ENCODE measurements at regions not wholly inside any gene's neighbourhood (a gene's known extent, or its start where the extent isn't known, plus 50 kb on each side); places are given as distances from the start of the nearest gene placed in this dataset.

DNA sequence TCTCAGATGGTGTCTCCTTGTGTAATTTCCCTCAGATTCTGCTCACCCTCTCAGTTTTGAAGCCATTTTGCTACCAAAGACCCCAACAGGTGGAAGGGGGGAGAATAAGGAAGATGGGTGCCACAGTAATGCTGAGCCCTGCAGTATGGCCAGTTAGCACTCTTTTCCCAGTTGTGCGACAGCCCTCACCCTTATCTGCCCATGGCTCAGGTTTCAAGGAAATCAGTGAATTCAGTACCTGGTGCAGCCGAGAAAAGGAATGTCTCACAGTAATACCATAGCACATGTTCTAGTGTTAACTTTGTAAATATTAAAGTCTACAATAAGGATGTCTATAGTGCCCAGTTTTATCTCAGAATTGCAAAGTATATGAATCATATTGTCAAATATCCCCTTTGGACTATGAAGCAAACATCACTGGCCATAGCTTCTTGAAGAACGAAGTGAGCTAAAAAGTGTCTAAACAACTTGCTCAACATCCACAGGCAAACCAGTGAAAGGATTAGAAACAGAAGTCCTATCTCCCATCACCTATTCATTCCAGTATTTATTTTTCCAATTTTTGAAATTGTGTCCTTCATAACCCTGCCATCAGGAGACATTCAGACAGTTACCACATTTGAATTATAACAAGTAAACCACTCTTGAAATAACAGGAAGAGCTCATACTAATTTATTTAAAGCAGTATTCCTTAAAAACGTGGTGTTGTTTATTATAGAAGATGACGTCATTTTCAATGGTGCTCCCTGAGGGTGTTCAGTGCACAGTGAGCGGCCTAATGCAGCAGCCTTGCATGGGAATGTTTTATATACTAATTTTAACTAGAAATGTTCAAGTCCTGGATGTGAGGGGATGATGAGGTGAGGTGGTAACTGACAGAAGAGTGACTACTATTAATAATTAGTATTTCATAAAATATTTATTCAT lies 366.2 kb downstream of the TFAP2A start:
- TF ChIP-seq CTCF (IDR thresholded peaks at IDR 0.05) = no peak
- peaks cover 4% of the 10 kb centered on the region for H3K9me3 ChIP-seq
- DNase-seq (no peak), ATAC-seq (no peak)
- intact Hi-C loops (cut with DNase I, micrococcal nuclease) = no loop called here
- H3K36me3 ChIP-seq (ENCODE audit: low read depth) = no peaks in the 10 kb centered on the region
- H3K4me3 ChIP-seq = no peak overlapping the region
- no peaks in the 10 kb centered on the region for H3K4me1 ChIP-seq (ENCODE audit: low read depth)

DNA sequence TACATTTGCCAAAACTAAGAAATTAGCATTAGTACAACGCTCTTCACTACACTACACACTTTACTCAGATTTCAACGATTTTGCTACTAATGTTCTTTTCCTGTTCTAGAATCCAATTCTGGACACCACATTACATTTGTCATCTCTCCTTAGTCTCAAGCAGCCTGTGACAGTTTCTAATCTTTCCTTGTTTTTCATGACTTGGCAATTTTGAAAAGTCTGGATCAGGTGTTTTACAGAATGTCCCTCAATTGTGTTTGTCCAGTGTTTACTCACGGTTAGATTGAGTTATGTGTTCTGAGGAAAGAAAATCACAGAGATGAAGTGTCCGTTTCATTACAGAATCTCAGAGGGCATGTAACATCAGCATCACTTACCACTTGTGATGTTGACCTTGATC lies 372.6 kb downstream of the TFAP2A start:
- H3K4me3 ChIP-seq = no peak overlapping the region
- no peaks in the 10 kb centered on the region for H3K9me3 ChIP-seq
- no peaks in the 10 kb centered on the region for H3K36me3 ChIP-seq (ENCODE audit: low read depth)
- TF ChIP-seq CTCF (IDR thresholded peaks at IDR 0.05) = no peak
- ATAC-seq = no peak
- DNase-seq = no peak
- intact Hi-C loops (cut with DNase I, micrococcal nuclease) = no loop called here
- no peaks in the 10 kb centered on the region for H3K4me1 ChIP-seq (ENCODE audit: low read depth)

GRCh38 chr6:10033223-10033829 lies 381.5 kb downstream of the TFAP2A start:
- Histone ChIP-seq H3K4me3 (no peak overlapping the region), H3K4me1 (ENCODE audit: low read depth) (no peaks in the 10 kb centered on the region), H3K36me3 (ENCODE audit: low read depth) (no peaks in the 10 kb centered on the region), H3K9me3 (no peaks in the 10 kb centered on the region)
- no peak for TF ChIP-seq CTCF (IDR thresholded peaks at IDR 0.05)
- intact Hi-C loops (cut with DNase I, micrococcal nuclease) = loop anchor here in 1 of 2 donors (10.0 kb wide), 1 partner anchor 401 kb away; no protein-coding TSS in a partner anchor
- ATAC-seq = no peak
- DNase-seq = no peak

GRCh38 chr6:10031617-10032016 lies 383.3 kb downstream of the TFAP2A start:
- no peak for TF ChIP-seq CTCF (IDR thresholded peaks at IDR 0.05)
- intact Hi-C loops (cut with DNase I, micrococcal nuclease) = loop anchor here in 1 of 2 donors (10.0 kb wide), 1 partner anchor 403 kb away; no protein-coding TSS in a partner anchor
- ATAC-seq (no peak), DNase-seq (no peak)
- H3K4me3 ChIP-seq = no peak overlapping the region
- H3K4me1 ChIP-seq (ENCODE audit: low read depth) = no peaks in the 10 kb centered on the region
- no peaks in the 10 kb centered on the region for H3K36me3 ChIP-seq (ENCODE audit: low read depth)
- no peaks in the 10 kb centered on the region for H3K9me3 ChIP-seq

- H3K4me1 ChIP-seq (ENCODE audit: low read depth) = no peaks in the 10 kb centered on the region
- H3K4me3 ChIP-seq = no peak overlapping the region
- DNase-seq (no peak), ATAC-seq (no peak)
- no peaks in the 10 kb centered on the region for H3K9me3 ChIP-seq
- intact Hi-C loops (cut with DNase I, micrococcal nuclease) = loop anchor here in 1 of 2 donors (10.0 kb wide), 1 partner anchor 404 kb away; no protein-coding TSS in a partner anchor
- no peak for TF ChIP-seq CTCF (IDR thresholded peaks at IDR 0.05)
- no peaks in the 10 kb centered on the region for H3K36me3 ChIP-seq (ENCODE audit: low read depth)
Measured at GRCh38 chr6:10030942-10031537, 383.8 kb downstream of the TFAP2A start.
